ENCODE measurements at regions not wholly inside any gene's neighbourhood (a gene's known extent, or its start where the extent isn't known, plus 50 kb on each side); places are given as distances from the start of the nearest gene placed in this dataset.

DNA sequence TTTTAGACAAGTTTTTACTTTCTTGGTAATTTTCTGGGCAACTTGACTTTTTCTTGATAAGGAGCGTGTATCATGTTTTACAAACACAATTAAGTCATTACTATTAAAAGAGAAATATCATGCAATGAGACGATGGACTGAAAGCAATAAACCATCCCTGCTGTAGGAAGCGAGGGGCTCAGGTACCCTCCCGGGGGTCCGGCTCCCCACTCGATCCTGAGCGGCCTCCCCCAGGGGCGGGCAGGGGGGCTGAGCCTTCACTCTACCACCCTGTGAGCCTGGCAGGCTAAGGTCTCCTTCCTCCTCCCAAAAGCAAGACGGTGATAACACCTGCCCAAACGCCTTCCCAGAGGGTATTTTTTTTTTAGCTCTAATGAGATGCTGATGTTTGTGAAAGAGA lies 51.8 kb upstream of the ADGRA1 start:
- 48 to 49% methylated on average over 10 of the region's 10 CpGs for WGBS, 2 donors
- no peak for ATAC-seq (ENCODE audit: low FRiP score)
- intact Hi-C loops (cut with DNase I): no loop called here
- Histone ChIP-seq H3K4me1 (ENCODE audit: control insufficient read depth in 1 of 2, insufficient read depth in 2 of 2, low read length in 2 of 2) (no peaks in the 10 kb centered on the region), H3K27me3 (ENCODE audit: control insufficient read depth in 1 of 2, insufficient read depth in 2 of 2, low read length in 1 of 2) (no peaks in the 10 kb centered on the region), H3K36me3 (ENCODE audit: control insufficient read depth in 1 of 2, insufficient read depth in 2 of 2, low read length in 1 of 2) (no peaks in the 10 kb centered on the region), H3K4me3 (ENCODE audit: low read length in 2 of 2) (no peak overlapping the region), H3K27ac (ENCODE audit: low read depth in 1 of 2, low read length in 2 of 2) (no peak overlapping the region), H3K9me3 (ENCODE audit: control insufficient read depth, low read length) (no peaks in the 10 kb centered on the region)
- DNase-seq: no peak

DNA sequence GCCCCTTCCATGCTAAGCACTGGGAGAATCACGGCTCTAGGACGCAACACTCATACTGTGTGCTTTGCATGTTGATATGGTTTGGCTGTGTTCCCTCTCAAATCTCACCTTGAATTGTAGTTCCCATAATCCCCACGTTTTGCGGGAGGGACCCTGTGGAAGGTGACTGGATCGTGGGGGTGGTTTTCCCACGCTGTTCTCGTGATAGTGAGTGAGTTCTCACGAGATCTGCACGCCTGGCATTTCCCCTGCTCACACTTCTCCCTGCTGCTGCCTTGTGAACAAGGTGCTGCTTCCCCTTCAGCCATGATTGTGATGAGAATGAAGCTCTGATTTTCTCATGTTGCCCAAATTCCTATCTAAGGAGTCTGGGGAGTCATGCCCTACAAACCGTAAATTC lies 53.0 kb upstream of the ADGRA1 start:
- no peaks in the 10 kb centered on the region for H3K27me3 ChIP-seq (ENCODE audit: control insufficient read depth in 1 of 2, insufficient read depth in 2 of 2, low read length in 1 of 2)
- WGBS, 2 donors: 65 to 77% methylated on average over 10 of the region's 10 CpGs
- intact Hi-C loops (cut with DNase I): no loop called here
- no peaks in the 10 kb centered on the region for H3K4me1 ChIP-seq (ENCODE audit: control insufficient read depth in 1 of 2, insufficient read depth in 2 of 2, low read length in 2 of 2)
- H3K27ac ChIP-seq (ENCODE audit: low read depth in 1 of 2, low read length in 2 of 2): no peak overlapping the region
- no peak for DNase-seq
- H3K36me3 ChIP-seq (ENCODE audit: control insufficient read depth in 1 of 2, insufficient read depth in 2 of 2, low read length in 1 of 2): no peaks in the 10 kb centered on the region
- H3K4me3 ChIP-seq (ENCODE audit: low read length in 2 of 2): no peak overlapping the region
- ATAC-seq (ENCODE audit: low FRiP score): no peak
- no peaks in the 10 kb centered on the region for H3K9me3 ChIP-seq (ENCODE audit: control insufficient read depth, low read length)

DNA sequence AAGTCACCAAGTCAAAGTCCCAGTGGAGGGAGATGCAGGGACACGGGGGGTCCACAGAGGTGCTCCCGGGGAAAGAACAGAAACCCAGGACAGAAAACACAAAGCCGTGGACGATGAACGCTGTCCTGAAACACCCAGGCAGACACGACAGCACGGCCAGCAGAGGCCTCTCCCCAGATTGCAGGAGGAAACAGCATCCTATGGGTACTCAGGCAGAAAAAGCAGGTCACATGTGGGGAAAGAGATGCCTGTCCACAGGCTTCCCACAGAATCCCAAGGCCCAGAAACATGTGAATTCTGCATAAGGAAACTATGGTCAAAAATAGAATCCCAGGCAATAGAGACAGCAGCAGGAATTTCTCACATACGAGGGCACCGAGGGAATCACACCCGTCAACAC lies 53.6 kb upstream of the ADGRA1 start:
- H3K27me3 ChIP-seq (ENCODE audit: control insufficient read depth in 1 of 2, insufficient read depth in 2 of 2, low read length in 1 of 2): no peaks in the 10 kb centered on the region
- WGBS, 2 donors: 61 to 70% methylated on average over 10 of the region's 10 CpGs

DNA sequence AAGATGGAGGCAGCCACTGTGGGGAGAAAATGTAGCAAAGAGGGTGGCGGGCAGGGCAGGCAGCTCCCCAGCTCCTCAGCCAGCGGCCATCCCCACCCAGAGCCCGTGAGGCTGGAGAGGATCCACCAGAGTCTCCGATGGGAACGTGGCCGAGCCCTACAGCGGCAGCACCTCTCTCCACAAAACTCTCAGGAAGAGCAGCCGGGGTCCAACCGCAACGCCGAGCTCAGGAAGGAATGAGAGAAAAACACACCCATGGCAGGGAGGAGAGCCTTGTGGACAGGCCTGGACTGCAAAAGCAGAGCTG lies 54.0 kb upstream of the ADGRA1 start:
- WGBS, 2 donors: 84 to 85% methylated on average over 11 of the region's 11 CpGs
- Histone ChIP-seq H3K4me1 (ENCODE audit: control insufficient read depth in 1 of 2, insufficient read depth in 2 of 2, low read length in 2 of 2) (no peaks in the 10 kb centered on the region), H3K4me3 (ENCODE audit: low read length in 2 of 2) (no peak overlapping the region), H3K27ac (ENCODE audit: low read depth in 1 of 2, low read length in 2 of 2) (no peak overlapping the region), H3K9me3 (ENCODE audit: control insufficient read depth, low read length) (no peaks in the 10 kb centered on the region), H3K27me3 (ENCODE audit: control insufficient read depth in 1 of 2, insufficient read depth in 2 of 2, low read length in 1 of 2) (no peaks in the 10 kb centered on the region), H3K36me3 (ENCODE audit: control insufficient read depth in 1 of 2, insufficient read depth in 2 of 2, low read length in 1 of 2) (no peaks in the 10 kb centered on the region)
- DNase-seq (no peak), ATAC-seq (ENCODE audit: low FRiP score) (no peak)
- intact Hi-C loops (cut with DNase I): no loop called here

More for the DNA sequence above, 53.6 kb upstream of the ADGRA1 start:
- ATAC-seq (ENCODE audit: low FRiP score) (no peak), DNase-seq (no peak)
- Histone ChIP-seq H3K36me3 (ENCODE audit: control insufficient read depth in 1 of 2, insufficient read depth in 2 of 2, low read length in 1 of 2) (no peaks in the 10 kb centered on the region), H3K27ac (ENCODE audit: low read depth in 1 of 2, low read length in 2 of 2) (no peak overlapping the region), H3K4me3 (ENCODE audit: low read length in 2 of 2) (no peak overlapping the region), H3K9me3 (ENCODE audit: control insufficient read depth, low read length) (no peaks in the 10 kb centered on the region), H3K4me1 (ENCODE audit: control insufficient read depth in 1 of 2, insufficient read depth in 2 of 2, low read length in 2 of 2) (no peaks in the 10 kb centered on the region)
- intact Hi-C loops (cut with DNase I): no loop called here

DNA sequence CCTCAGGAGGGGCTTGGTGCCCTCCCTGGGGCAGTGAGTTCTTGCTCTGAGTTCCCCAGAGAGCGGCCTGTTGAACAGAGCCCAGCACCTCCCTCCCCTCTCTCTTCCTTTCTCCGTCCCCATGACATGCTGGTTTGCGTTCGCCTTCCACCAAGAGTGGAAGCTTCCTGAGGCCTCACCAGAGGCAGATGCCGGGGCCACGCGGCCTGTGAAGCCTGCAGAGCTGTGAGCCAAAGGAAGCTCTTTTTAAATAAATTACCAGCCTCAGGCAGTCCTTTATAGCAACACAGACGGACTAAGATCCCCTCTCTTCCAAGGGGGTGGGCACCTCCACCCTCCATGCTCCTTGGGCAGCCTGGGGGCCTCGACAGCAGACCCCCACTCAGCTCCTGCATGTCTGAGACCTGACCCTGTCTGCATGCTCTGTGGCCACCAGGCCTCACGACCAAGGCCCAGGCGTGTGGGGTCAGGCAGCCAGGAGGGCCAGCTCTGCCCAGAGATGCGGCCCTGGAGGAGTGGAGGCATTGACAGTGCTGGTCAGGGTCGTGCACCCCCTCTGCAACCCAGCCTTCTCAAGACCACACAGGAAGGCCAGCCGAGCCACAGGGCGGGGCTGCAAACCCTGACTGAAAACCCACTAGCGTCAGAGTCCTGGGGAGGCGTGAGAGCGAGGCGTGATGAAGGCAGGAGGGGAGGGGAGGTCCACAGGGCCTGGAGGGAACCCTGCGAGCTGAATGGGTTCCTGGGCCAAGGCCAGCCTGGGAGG lies 54.6 kb upstream of the ADGRA1 start:
- no peaks in the 10 kb centered on the region for H3K27me3 ChIP-seq (ENCODE audit: control insufficient read depth in 1 of 2, insufficient read depth in 2 of 2, low read length in 1 of 2)
- no peaks in the 10 kb centered on the region for H3K9me3 ChIP-seq (ENCODE audit: control insufficient read depth, low read length)
- no peak overlapping the region for H3K27ac ChIP-seq (ENCODE audit: low read depth in 1 of 2, low read length in 2 of 2)
- H3K4me3 ChIP-seq (ENCODE audit: low read length in 2 of 2): no peak overlapping the region
- no peak for ATAC-seq (ENCODE audit: low FRiP score)
- no peaks in the 10 kb centered on the region for H3K36me3 ChIP-seq (ENCODE audit: control insufficient read depth in 1 of 2, insufficient read depth in 2 of 2, low read length in 1 of 2)
- H3K4me1 ChIP-seq (ENCODE audit: control insufficient read depth in 1 of 2, insufficient read depth in 2 of 2, low read length in 2 of 2): no peaks in the 10 kb centered on the region
- no peak for DNase-seq
- intact Hi-C loops (cut with DNase I): no loop called here
- 84 to 85% methylated on average over 20 of the region's 20 CpGs for WGBS, 2 donors

DNA sequence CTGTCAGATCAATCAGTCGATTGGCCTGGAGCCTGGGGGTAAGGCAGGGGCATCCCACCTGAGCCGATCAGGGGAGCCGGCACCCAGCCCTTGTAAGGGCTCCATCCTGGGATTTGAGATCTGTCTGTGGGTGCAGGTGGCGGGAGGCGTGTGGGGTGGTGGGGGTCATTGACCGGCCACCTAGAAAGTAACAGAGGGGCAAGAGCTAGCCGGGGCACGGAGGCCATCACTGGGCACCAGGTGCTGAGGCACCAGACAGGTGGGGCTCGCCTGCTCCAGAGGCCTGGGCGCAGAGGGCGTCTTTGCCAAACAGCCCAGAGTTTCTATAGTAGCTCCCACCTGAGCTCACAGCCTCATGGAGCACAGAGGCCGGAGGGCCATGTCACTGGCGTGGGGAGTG lies 55.5 kb upstream of the ADGRA1 start:
- ATAC-seq (ENCODE audit: low FRiP score): no peak
- Histone ChIP-seq H3K27me3 (ENCODE audit: control insufficient read depth in 1 of 2, insufficient read depth in 2 of 2, low read length in 1 of 2) (no peaks in the 10 kb centered on the region), H3K4me1 (ENCODE audit: control insufficient read depth in 1 of 2, insufficient read depth in 2 of 2, low read length in 2 of 2) (no peaks in the 10 kb centered on the region), H3K27ac (ENCODE audit: low read depth in 1 of 2, low read length in 2 of 2) (no peak overlapping the region), H3K4me3 (ENCODE audit: low read length in 2 of 2) (no peak overlapping the region), H3K9me3 (ENCODE audit: control insufficient read depth, low read length) (no peaks in the 10 kb centered on the region), H3K36me3 (ENCODE audit: control insufficient read depth in 1 of 2, insufficient read depth in 2 of 2, low read length in 1 of 2) (no peaks in the 10 kb centered on the region)
- intact Hi-C loops (cut with DNase I): no loop called here
- WGBS, 2 donors: 96 to 98% methylated on average over 13 of the region's 13 CpGs
- no peak for DNase-seq

DNA sequence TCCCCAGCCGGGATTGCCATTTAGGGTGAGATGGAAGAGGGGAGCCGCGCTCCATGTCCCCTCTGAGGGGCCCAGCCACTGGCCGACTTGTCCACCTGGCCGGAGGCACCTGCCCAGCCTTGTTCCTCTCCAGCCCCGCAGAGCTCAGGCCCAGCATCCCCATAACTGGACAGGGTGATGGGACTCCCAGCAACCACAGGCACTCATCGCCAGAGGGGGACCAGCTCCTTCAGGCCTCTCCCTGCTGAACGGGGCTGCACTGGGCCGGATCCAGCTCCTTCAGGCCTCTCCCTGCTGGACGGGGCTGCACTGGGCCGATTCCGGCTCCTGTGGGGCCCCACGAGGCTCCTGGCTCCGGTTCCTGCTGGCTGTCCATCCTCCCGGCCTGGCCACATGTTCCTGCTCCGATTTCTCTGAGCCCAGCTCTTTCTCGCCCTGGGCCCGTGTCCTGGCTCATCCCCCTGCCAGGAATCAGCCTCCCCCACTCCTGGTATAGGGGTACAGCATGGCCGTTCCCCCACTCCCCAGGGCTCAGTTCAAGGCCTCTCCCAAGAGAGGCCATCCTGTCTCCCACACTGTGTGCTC lies 56.1 kb upstream of the ADGRA1 start:
- DNase-seq: no peak
- intact Hi-C loops (cut with DNase I): no loop called here
- WGBS, 2 donors: 84 to 86% methylated on average over 18 to 19 of the region's 19 CpGs
- Histone ChIP-seq H3K4me3 (ENCODE audit: low read length in 2 of 2) (no peak overlapping the region), H3K4me1 (ENCODE audit: control insufficient read depth in 1 of 2, insufficient read depth in 2 of 2, low read length in 2 of 2) (no peaks in the 10 kb centered on the region), H3K27me3 (ENCODE audit: control insufficient read depth in 1 of 2, insufficient read depth in 2 of 2, low read length in 1 of 2) (no peaks in the 10 kb centered on the region), H3K36me3 (ENCODE audit: control insufficient read depth in 1 of 2, insufficient read depth in 2 of 2, low read length in 1 of 2) (no peaks in the 10 kb centered on the region), H3K27ac (ENCODE audit: low read depth in 1 of 2, low read length in 2 of 2) (no peak overlapping the region), H3K9me3 (ENCODE audit: control insufficient read depth, low read length) (no peaks in the 10 kb centered on the region)
- ATAC-seq (ENCODE audit: low FRiP score): no peak

DNA sequence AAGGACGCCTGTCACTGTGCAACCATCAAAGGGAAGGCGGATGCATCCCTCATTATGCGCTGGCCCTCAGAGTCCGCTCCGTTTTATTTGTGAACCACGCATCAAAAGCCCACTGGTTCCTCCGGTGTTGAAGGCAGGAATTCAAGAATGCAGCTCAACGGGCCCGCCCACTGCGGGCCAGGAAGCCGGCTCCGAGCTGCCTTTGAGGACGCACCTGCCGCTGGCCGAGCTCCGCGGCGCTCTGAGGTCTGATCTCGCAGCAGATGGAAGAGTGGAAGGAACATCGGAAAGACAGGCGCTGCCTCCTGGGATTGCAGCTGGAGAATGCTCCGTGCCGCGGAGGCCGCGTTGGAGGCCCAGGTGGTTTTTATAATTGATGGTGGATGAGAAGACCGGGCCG lies 56.9 kb upstream of the ADGRA1 start:
- Histone ChIP-seq H3K9me3 (ENCODE audit: control insufficient read depth, low read length) (no peaks in the 10 kb centered on the region), H3K4me1 (ENCODE audit: control insufficient read depth in 1 of 2, insufficient read depth in 2 of 2, low read length in 2 of 2) (no peaks in the 10 kb centered on the region), H3K4me3 (ENCODE audit: low read length in 2 of 2) (no peak overlapping the region), H3K27ac (ENCODE audit: low read depth in 1 of 2, low read length in 2 of 2) (no peak overlapping the region), H3K27me3 (ENCODE audit: control insufficient read depth in 1 of 2, insufficient read depth in 2 of 2, low read length in 1 of 2) (no peaks in the 10 kb centered on the region), H3K36me3 (ENCODE audit: control insufficient read depth in 1 of 2, insufficient read depth in 2 of 2, low read length in 1 of 2) (no peaks in the 10 kb centered on the region)
- ATAC-seq (ENCODE audit: low FRiP score) (no peak), DNase-seq (no peak)
- intact Hi-C loops (cut with DNase I): no loop called here
- 39 to 46% methylated on average over 28 of the region's 28 CpGs for WGBS, 2 donors

DNA sequence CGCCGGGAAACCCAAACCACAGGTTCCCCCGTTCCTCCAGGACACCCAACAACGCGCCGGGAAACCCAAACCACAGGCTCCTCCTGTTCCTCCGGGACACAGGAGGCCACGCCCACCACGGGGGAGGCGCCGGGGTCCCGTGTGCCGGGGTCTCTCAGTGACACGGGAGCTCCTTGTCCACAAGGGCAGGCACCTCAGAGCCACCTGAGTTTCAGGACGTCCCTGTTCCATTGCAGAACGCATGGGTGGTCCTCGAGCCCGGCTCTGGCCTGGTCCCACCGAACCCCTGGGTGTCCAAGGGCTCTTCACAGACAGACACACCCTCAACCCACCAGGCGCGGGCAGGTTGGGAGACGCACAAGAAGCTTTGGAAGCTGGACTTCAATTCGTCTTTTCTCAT lies 57.6 kb upstream of the ADGRA1 start:
- intact Hi-C loops (cut with DNase I): no loop called here
- no peak for DNase-seq

More for the DNA sequence above, 57.6 kb upstream of the ADGRA1 start:
- Histone ChIP-seq H3K27ac (ENCODE audit: low read depth in 1 of 2, low read length in 2 of 2) (no peak overlapping the region), H3K27me3 (ENCODE audit: control insufficient read depth in 1 of 2, insufficient read depth in 2 of 2, low read length in 1 of 2) (no peaks in the 10 kb centered on the region), H3K4me3 (ENCODE audit: low read length in 2 of 2) (no peak overlapping the region), H3K9me3 (ENCODE audit: control insufficient read depth, low read length) (no peaks in the 10 kb centered on the region), H3K36me3 (ENCODE audit: control insufficient read depth in 1 of 2, insufficient read depth in 2 of 2, low read length in 1 of 2) (no peaks in the 10 kb centered on the region), H3K4me1 (ENCODE audit: control insufficient read depth in 1 of 2, insufficient read depth in 2 of 2, low read length in 2 of 2) (no peaks in the 10 kb centered on the region)
- no peak for ATAC-seq (ENCODE audit: low FRiP score)
- WGBS, 2 donors: 76 to 79% methylated on average over 21 to 23 of the region's 23 CpGs

Data from aorta (tissue), 5 donors.